GM23338 (cell line): ENCODE measurements at regions not wholly inside any gene's neighbourhood (a gene's known extent, or its start where the extent isn't known, plus 50 kb on each side); places are given as distances from the start of the nearest gene placed in this dataset.

Experiments used
- CREB1 ChIP-seq: fragments of 250-450 bp; sonication (Bioruptor Pico); IDR thresholded peaks from 2 replicates; pipeline ENCODE4 v1.5.0; 2020; ENCODE audit warnings: low read depth, mild to moderate bottlenecking, moderate library complexity
- CTCF ChIP-seq, 2 experiments: fragments of 200-600 bp in 1 of 2; sonication (generic) in 1 of 2; conservative IDR thresholded peaks; 2 replicates each; pipeline versions ENCODE4 v1.5.1 to v1.6.1; 2016 to 2017; ENCODE audit warnings: antibody characterized with exemption in 2 of 2, low read depth in 2 of 2, mild to moderate bottlenecking in 2 of 2, moderate library complexity in 1 of 2
- EZH2 ChIP-seq: fragments of 200-600 bp; sonication (generic); IDR thresholded peaks from one replicate; pipeline ENCODE4 v1.8.0; 2017; ENCODE audit warnings: antibody characterized with exemption, mild to moderate bottlenecking, low read depth; ENCODE audit not compliant: unreplicated experiment
- EZH2phosphoT487 ChIP-seq: fragments of 200-600 bp; sonication (generic); IDR thresholded peaks from one replicate; pipeline ENCODE4 v1.8.1; 2018; ENCODE audit warnings: antibody characterized with exemption; ENCODE audit not compliant: unreplicated experiment
- JUNB ChIP-seq: IDR thresholded peaks from one replicate; pipeline ENCODE4 v1.6.1; 2016; ENCODE audit warnings: antibody characterized with exemption; ENCODE audit not compliant: unreplicated experiment
- POLR2AphosphoS5 ChIP-seq: IDR thresholded peaks from 2 replicates; pipeline ENCODE4 v1.6.1; 2016; ENCODE audit warnings: antibody characterized with exemption, low read depth
- REST ChIP-seq: IDR thresholded peaks from one replicate; pipeline ENCODE4 v1.6.1; 2018; ENCODE audit warnings: antibody characterized with exemption; ENCODE audit not compliant: unreplicated experiment
- STAT1 ChIP-seq: IDR thresholded peaks from one replicate; pipeline ENCODE4 v1.6.1; 2016; ENCODE audit warnings: antibody characterized with exemption; ENCODE audit not compliant: unreplicated experiment
- ZNF462 ChIP-seq: fragments of 250-450 bp; sonication (Bioruptor Pico); IDR thresholded peaks from 2 replicates; pipeline ENCODE4 v1.5.0; 2020; ENCODE audit warnings: mild to moderate bottlenecking, moderate library complexity

- TF ChIP-seq REST (no peak), CTCF (conservative IDR thresholded peaks at IDR 0.05; ENCODE audit: low read depth in 2 of 2) (no peak), EZH2 (no peak), EZH2phosphoT487 (no peak), ZNF462 (CRISPR knock-in tag) (0 out of 2 replicates have a peak, but pooled peaks have one; percentile 25), POLR2AphosphoS5 (peak; percentile 46; the same call in 1 of the 2 replicates), CREB1 (0 out of 2 replicates have a peak, but pooled peaks have one; percentile 41), JUNB (no peak), STAT1 (no peak)
These were observed 110.2 kb upstream of the CDH2 start for GRCh38 chr18:28287146-28287545.
